Spleen (tissue), 7 donors: ENCODE measurements at regions not wholly inside any gene's neighbourhood (a gene's known extent, or its start where the extent isn't known, plus 50 kb on each side); places are given as distances from the start of the nearest gene placed in this dataset.

Experiments used
- POLR2A ChIP-seq, 3 donors: fragments of 450-650 bp; IDR thresholded peaks; one replicate each; pipeline ENCODE4 v1.5.1; 2017; ENCODE audit warnings: antibody characterized with exemption in 3 of 3, mild to moderate bottlenecking in 1 of 3
- POLR2AphosphoS5 ChIP-seq, 3 donors: sonication (generic); formaldehyde crosslinking; IDR thresholded peaks; one replicate each; pipeline ENCODE4 v1.5.1; 2017; ENCODE audit warnings: antibody characterized with exemption in 3 of 3
- TF ChIP-seq, protein P1 (sequence below), 11 experiments: fragments of 200-600 bp in 7 of 11; fragments of 450-650 bp in 4 of 11; sonication (generic) in 4 of 11; IDR thresholded peaks in 8 of 11; conservative IDR thresholded peaks in 3 of 11; 1 replicate in 7 of 11; 2 replicates in 4 of 11; pipeline versions ENCODE4 v1.4.0 to v1.8.0; 2016 to 2021; ENCODE audit warnings: antibody characterized with exemption in 11 of 11, inconsistent platforms in 4 of 11, mild to moderate bottlenecking in 1 of 11
- donor health status: DM: no; HTN: no; CAD: no; lungs with moderate emphysema.
- donor health status: DM: no; HTN: no; CAD: no.
- donor health status: DM: no; HTN: no; CAD: no.

GRCh38 chr16:47973552-47973951 lies 182.2 kb downstream of the ABCC12 start:
- TF ChIP-seq, protein P1, sequence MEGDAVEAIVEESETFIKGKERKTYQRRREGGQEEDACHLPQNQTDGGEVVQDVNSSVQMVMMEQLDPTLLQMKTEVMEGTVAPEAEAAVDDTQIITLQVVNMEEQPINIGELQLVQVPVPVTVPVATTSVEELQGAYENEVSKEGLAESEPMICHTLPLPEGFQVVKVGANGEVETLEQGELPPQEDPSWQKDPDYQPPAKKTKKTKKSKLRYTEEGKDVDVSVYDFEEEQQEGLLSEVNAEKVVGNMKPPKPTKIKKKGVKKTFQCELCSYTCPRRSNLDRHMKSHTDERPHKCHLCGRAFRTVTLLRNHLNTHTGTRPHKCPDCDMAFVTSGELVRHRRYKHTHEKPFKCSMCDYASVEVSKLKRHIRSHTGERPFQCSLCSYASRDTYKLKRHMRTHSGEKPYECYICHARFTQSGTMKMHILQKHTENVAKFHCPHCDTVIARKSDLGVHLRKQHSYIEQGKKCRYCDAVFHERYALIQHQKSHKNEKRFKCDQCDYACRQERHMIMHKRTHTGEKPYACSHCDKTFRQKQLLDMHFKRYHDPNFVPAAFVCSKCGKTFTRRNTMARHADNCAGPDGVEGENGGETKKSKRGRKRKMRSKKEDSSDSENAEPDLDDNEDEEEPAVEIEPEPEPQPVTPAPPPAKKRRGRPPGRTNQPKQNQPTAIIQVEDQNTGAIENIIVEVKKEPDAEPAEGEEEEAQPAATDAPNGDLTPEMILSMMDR (IDR thresholded peaks at IDR 0.05 in 8 of 11, conservative IDR thresholded peaks at IDR 0.05 in 3 of 11), result no peak
- TF ChIP-seq POLR2A (IDR thresholded peaks at IDR 0.05), result no peak
- no peak for TF ChIP-seq POLR2AphosphoS5 (IDR thresholded peaks at IDR 0.05)
